Astrocyte (in vitro differentiated cells and primary cell): ENCODE measurements at regions not wholly inside any gene's neighbourhood (a gene's known extent, or its start where the extent isn't known, plus 50 kb on each side); places are given as distances from the start of the nearest gene placed in this dataset.

Experiments used
- DNase-seq: peaks from one replicate; pipeline ENCODE4 v3.0.0-alpha.2; 2010; ENCODE audit warnings: low read depth
- FAIRE-seq: peaks from 2 replicates; lab custom pipeline; 2011; peaks lifted over from hg19 to GRCh38; lab: Jason Lieb, UNC
- H2AFZ ChIP-seq: 2 replicates; pipeline ENCODE4 v1.6.0; 2012; ENCODE audit warnings: low read depth, low read length, inconsistent platforms
- H3K27ac ChIP-seq: 2 replicates; pipeline ENCODE4 v1.5.1; 2011; ENCODE audit warnings: low read depth, low read length, inconsistent platforms
- H3K27me3 ChIP-seq: 2 replicates; pipeline ENCODE4 v1.6.0; 2011; ENCODE audit warnings: low read length, inconsistent platforms; ENCODE audit not compliant: insufficient read depth
- H3K36me3 ChIP-seq: 2 replicates; pipeline ENCODE4 v1.5.1; 2011; ENCODE audit warnings: low read length, inconsistent platforms; ENCODE audit not compliant: insufficient read depth
- H3K4me1 ChIP-seq: 2 replicates; pipeline ENCODE4 v1.5.1; 2011; ENCODE audit warnings: low read length, inconsistent platforms; ENCODE audit not compliant: insufficient read depth
- H3K4me2 ChIP-seq: 2 replicates; pipeline ENCODE4 v1.6.0; 2012; ENCODE audit warnings: low read length, inconsistent platforms
- H3K4me3 ChIP-seq: 2 replicates; pipeline ENCODE4 v1.5.1; 2011; ENCODE audit warnings: low read depth, mild to moderate bottlenecking, low read length, inconsistent platforms; ENCODE audit not compliant: insufficient read depth
- H3K79me2 ChIP-seq: 2 replicates; pipeline ENCODE4 v1.6.0; 2012; ENCODE audit warnings: mild to moderate bottlenecking, low read length, inconsistent platforms; ENCODE audit not compliant: insufficient read depth
- H3K9ac ChIP-seq: 2 replicates; pipeline ENCODE4 v1.6.0; 2012; ENCODE audit warnings: mild to moderate bottlenecking, low read length, inconsistent platforms
- H3K9me3 ChIP-seq: 2 replicates; pipeline ENCODE4 v1.5.1; 2012; ENCODE audit warnings: low read depth, mild to moderate bottlenecking, low read length, inconsistent platforms; ENCODE audit not compliant: insufficient read depth
- H4K20me1 ChIP-seq: 2 replicates; pipeline ENCODE4 v1.6.0; 2012; ENCODE audit warnings: low read length, inconsistent platforms; ENCODE audit not compliant: insufficient read depth
- H3K27ac Mint-ChIP-seq: one replicate; pipeline ENCODE4 v1.8.0; 2021; ENCODE audit warnings: mild to moderate bottlenecking, mixed read lengths; ENCODE audit not compliant: unreplicated experiment
- H3K27me3 Mint-ChIP-seq: one replicate; pipeline ENCODE4 v1.8.0; 2021; ENCODE audit warnings: low read depth, mixed read lengths; ENCODE audit not compliant: unreplicated experiment
- H3K36me3 Mint-ChIP-seq: one replicate; pipeline ENCODE4 v1.8.0; 2021; ENCODE audit warnings: low read depth, mixed read lengths; ENCODE audit not compliant: unreplicated experiment
- H3K4me1 Mint-ChIP-seq: one replicate; pipeline ENCODE4 v1.8.0; 2021; ENCODE audit warnings: low read depth, mixed read lengths; ENCODE audit not compliant: unreplicated experiment
- H3K4me3 Mint-ChIP-seq: one replicate; pipeline ENCODE4 v1.8.0; 2021; ENCODE audit warnings: mild to moderate bottlenecking, moderate library complexity, mixed read lengths; ENCODE audit not compliant: unreplicated experiment
- H3K9me3 Mint-ChIP-seq: one replicate; pipeline ENCODE4 v1.8.0; 2021; ENCODE audit warnings: mild to moderate bottlenecking, mixed read lengths; ENCODE audit not compliant: unreplicated experiment
- EZH2 ChIP-seq: IDR thresholded peaks from 2 replicates; pipeline ENCODE4 v1.6.1; 2012; ENCODE audit warnings: mild to moderate bottlenecking, low read length, inconsistent platforms; ENCODE audit not compliant: insufficient read depth
- TF ChIP-seq, protein P1 (sequence below): IDR thresholded peaks from 2 replicates; pipeline ENCODE4 v1.5.1; 2011; ENCODE audit warnings: low read depth, mild to moderate bottlenecking, inconsistent platforms, low read length, moderate library complexity; ENCODE audit not compliant: insufficient read depth

DNA sequence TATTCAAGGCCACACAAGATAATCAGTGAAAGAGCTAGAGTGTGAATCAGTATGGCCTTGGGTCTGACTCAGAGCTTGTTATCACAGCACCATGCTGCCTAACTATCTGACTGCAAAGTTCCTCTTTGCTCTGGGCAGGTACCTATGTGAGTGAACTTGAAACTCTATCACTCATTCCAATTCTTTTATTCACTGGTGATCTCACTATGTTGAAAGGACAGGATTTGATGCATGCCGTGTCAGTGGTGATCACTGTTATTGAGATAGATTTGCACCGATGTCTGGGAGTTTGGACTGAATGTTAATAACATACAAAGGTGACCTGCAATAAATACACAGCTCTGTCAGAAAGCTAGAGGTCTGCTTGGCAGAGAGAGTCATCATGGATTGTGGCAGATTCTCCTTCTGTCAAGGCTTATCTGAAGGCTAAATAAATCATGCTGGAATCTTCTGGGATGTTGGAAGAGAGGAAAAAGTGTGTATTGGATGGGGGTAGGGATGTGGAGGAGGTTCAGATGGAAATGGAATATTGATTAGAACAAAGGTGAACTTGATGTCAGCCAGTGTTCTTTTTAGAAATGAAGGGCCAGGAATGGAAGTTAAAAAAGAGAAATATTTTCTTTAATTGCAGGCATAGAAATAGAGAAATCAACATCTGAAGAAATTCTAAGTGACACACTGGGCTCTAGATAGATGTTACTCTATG, 91.8 kb upstream of the TNC start:
- Histone ChIP-seq H4K20me1 (no peaks in the 10 kb centered on the region), H3K36me3 (no peaks in the 10 kb centered on the region), H3K9ac (peak overlapping the region; percentile 36), H3K79me2 (no peaks in the 10 kb centered on the region), H3K4me1 (peaks cover 75% of the 10 kb centered on the region), H2AFZ (no peak overlapping the region), H3K4me2 (peak overlapping the region; percentile 15), H3K27me3 (no peaks in the 10 kb centered on the region), H3K4me3 (no peak overlapping the region), H3K27ac (peak overlapping the region; percentile 74), H3K9me3 (no peaks in the 10 kb centered on the region)
- Mint-ChIP-seq H3K9me3 (no peaks in the 10 kb centered on the region), H3K4me3 (no peak overlapping the region), H3K27me3 (no peaks in the 10 kb centered on the region), H3K4me1 (peaks cover 83% of the 10 kb centered on the region), H3K27ac (peak overlapping the region; percentile 63), H3K36me3 (no peaks in the 10 kb centered on the region)
- DNase-seq, result peak; percentile 79
- TF ChIP-seq, protein P1, sequence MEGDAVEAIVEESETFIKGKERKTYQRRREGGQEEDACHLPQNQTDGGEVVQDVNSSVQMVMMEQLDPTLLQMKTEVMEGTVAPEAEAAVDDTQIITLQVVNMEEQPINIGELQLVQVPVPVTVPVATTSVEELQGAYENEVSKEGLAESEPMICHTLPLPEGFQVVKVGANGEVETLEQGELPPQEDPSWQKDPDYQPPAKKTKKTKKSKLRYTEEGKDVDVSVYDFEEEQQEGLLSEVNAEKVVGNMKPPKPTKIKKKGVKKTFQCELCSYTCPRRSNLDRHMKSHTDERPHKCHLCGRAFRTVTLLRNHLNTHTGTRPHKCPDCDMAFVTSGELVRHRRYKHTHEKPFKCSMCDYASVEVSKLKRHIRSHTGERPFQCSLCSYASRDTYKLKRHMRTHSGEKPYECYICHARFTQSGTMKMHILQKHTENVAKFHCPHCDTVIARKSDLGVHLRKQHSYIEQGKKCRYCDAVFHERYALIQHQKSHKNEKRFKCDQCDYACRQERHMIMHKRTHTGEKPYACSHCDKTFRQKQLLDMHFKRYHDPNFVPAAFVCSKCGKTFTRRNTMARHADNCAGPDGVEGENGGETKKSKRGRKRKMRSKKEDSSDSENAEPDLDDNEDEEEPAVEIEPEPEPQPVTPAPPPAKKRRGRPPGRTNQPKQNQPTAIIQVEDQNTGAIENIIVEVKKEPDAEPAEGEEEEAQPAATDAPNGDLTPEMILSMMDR, result no peak
- no peak for TF ChIP-seq EZH2
- FAIRE-seq, result peak; percentile 94

DNA sequence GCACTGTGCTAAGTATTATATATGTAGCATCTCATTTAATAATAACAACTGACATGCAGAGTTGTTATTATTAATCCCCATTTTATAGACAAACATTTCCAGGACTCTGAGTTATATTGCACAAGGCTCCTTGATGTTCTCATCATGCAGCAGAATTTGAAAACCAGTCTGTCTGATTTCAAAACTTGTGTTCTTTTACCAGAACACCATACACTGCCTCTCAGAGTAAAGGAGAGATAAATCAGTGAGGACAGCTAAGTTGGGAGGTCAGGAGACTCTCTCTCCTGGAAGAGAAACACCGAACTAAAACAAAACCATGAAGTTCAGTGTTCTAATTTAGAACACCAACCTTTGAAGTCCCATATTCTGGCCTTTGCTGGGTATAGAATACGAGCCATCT, 92.7 kb upstream of the TNC start:
- Histone ChIP-seq H4K20me1 (no peaks in the 10 kb centered on the region), H3K36me3 (no peaks in the 10 kb centered on the region), H3K27me3 (no peaks in the 10 kb centered on the region), H3K4me1 (peaks cover 65% of the 10 kb centered on the region), H2AFZ (no peak overlapping the region), H3K27ac (peak overlapping the region; percentile 74), H3K9ac (no peak overlapping the region), H3K9me3 (no peaks in the 10 kb centered on the region), H3K4me2 (no peak overlapping the region), H3K79me2 (no peaks in the 10 kb centered on the region), H3K4me3 (no peak overlapping the region)
- H3K27ac Mint-ChIP-seq, result no peak overlapping the region
- H3K4me1 Mint-ChIP-seq, result peaks cover 78% of the 10 kb centered on the region
- TF ChIP-seq, protein P1, result no peak
- TF ChIP-seq EZH2, result no peak
- H3K27me3 Mint-ChIP-seq, result no peaks in the 10 kb centered on the region
- no peak for FAIRE-seq
- H3K36me3 Mint-ChIP-seq, result no peaks in the 10 kb centered on the region
- no peaks in the 10 kb centered on the region for H3K9me3 Mint-ChIP-seq
- H3K4me3 Mint-ChIP-seq, result no peak overlapping the region
- no peak for DNase-seq

DNA sequence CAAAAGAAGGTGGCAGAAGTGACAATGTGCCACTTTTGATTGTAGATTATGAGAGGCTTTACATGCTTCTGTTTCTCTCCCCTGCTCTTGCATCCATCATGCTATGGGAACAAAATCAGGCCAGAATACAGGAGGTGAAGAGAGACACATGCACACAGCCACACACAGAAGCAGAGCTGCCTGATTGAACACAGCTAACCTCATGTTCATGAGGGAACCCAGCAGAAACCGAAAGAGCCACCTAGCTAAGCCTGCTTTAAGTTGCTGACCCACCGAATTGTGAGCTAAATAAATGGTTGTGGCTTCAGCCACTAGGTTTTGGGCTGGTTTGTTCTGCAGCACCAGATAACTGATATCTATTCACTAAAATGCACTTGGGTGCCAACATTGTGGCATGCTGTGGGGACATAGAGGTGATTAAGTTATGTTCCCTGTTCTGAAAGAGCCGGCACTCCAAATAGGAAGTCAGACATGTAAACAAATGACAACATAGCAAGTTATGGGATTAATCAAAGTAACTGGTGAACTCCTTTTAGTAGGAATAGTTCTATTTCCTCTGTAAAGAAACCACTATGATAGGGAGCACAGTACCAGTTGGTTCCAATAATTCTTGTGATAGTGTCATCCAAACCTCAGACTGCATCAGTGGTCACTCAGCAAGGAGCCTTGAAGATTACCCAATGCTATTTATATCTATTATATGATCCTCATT, 93.6 kb upstream of the TNC start:
- Mint-ChIP-seq H3K4me1 (peaks cover 74% of the 10 kb centered on the region), H3K4me3 (no peak overlapping the region)
- peak; percentile 96 for DNase-seq

More for the DNA sequence above, 93.6 kb upstream of the TNC start:
- Mint-ChIP-seq H3K27me3 (no peaks in the 10 kb centered on the region), H3K27ac (peak overlapping the region; percentile 94), H3K36me3 (no peaks in the 10 kb centered on the region), H3K9me3 (no peaks in the 10 kb centered on the region)
- no peak for TF ChIP-seq EZH2
- TF ChIP-seq, protein P1, result no peak
- no peaks in the 10 kb centered on the region for H4K20me1 ChIP-seq
- H2AFZ ChIP-seq, result no peak overlapping the region
- H3K4me1 ChIP-seq, result peaks cover 62% of the 10 kb centered on the region
- H3K9ac ChIP-seq, result peak overlapping the region; percentile 48
- no peaks in the 10 kb centered on the region for H3K27me3 ChIP-seq
- H3K9me3 ChIP-seq, result no peaks in the 10 kb centered on the region
- no peaks in the 10 kb centered on the region for H3K36me3 ChIP-seq
- no peaks in the 10 kb centered on the region for H3K79me2 ChIP-seq
- no peak overlapping the region for H3K4me3 ChIP-seq
- peak overlapping the region; percentile 69 for H3K27ac ChIP-seq
- peak; percentile 80 for FAIRE-seq
- peak overlapping the region; percentile 49 for H3K4me2 ChIP-seq
